HG02571 (cell line): ENCODE measurements at regions not wholly inside any gene's neighbourhood (a gene's known extent, or its start where the extent isn't known, plus 50 kb on each side); places are given as distances from the start of the nearest gene placed in this dataset.

Experiments
- ATAC-seq: cut with Tn5 transposase; IDR thresholded peaks from one replicate; pipeline ENCODE4 v1.9.1; 2021; ENCODE audit warnings: mild to moderate bottlenecking, moderate library complexity; ENCODE audit not compliant: unreplicated experiment

- no peak for ATAC-seq
These were observed 287.4 kb upstream of the PDGFD start for GRCh38 chr11:104451197-104451893.

- no peak for ATAC-seq
These were observed 279.4 kb upstream of the PDGFD start for GRCh38 chr11:104443387-104443786.

GRCh38 chr11:104442321-104442720, 278.4 kb upstream of the PDGFD start:
- ATAC-seq, result no peak

GRCh38 chr11:104435494-104435893, 271.5 kb upstream of the PDGFD start:
- ATAC-seq, result no peak

GRCh38 chr11:104433751-104434150, 269.8 kb upstream of the PDGFD start:
- ATAC-seq, result no peak

- no peak for ATAC-seq
These were observed 269.0 kb upstream of the PDGFD start for GRCh38 chr11:104432981-104433380.

- ATAC-seq, result no peak
These were observed 268.6 kb upstream of the PDGFD start for GRCh38 chr11:104432526-104432925.

- ATAC-seq, result no peak
These were observed 258.5 kb upstream of the PDGFD start for GRCh38 chr11:104422324-104422944.

- no peak for ATAC-seq
These were observed 246.4 kb upstream of the PDGFD start for GRCh38 chr11:104410336-104410735.

GRCh38 chr11:104408630-104409029, 244.7 kb upstream of the PDGFD start:
- no peak for ATAC-seq

- ATAC-seq, result no peak
These were observed 241.3 kb upstream of the PDGFD start for GRCh38 chr11:104405277-104405676.

GRCh38 chr11:104404231-104405175, 240.6 kb upstream of the PDGFD start:
- no peak for ATAC-seq

GRCh38 chr11:104402812-104403521, 239.0 kb upstream of the PDGFD start:
- no peak for ATAC-seq

- ATAC-seq, result no peak
These were observed 230.6 kb upstream of the PDGFD start for GRCh38 chr11:104394508-104394907.

GRCh38 chr11:104390651-104391050, 226.7 kb upstream of the PDGFD start:
- ATAC-seq, result no peak

GRCh38 chr11:104385884-104386283, 221.9 kb upstream of the PDGFD start:
- no peak for ATAC-seq

GRCh38 chr11:104380358-104380757, 216.4 kb upstream of the PDGFD start:
- no peak for ATAC-seq

GRCh38 chr11:104372111-104372510, 208.2 kb upstream of the PDGFD start:
- no peak for ATAC-seq

GRCh38 chr11:104370478-104370877, 206.5 kb upstream of the PDGFD start:
- ATAC-seq, result no peak

- no peak for ATAC-seq
These were observed 205.8 kb upstream of the PDGFD start for GRCh38 chr11:104369761-104370160.

- ATAC-seq, result no peak
These were observed 202.4 kb upstream of the PDGFD start for GRCh38 chr11:104366321-104366734.
